ENCODE measurements at regions not wholly inside any gene's neighbourhood (a gene's known extent, or its start where the extent isn't known, plus 50 kb on each side); places are given as distances from the start of the nearest gene placed in this dataset.
A peak's percentile ranks its signal among the peaks of the same experiment; 100 is the strongest.

DNA sequence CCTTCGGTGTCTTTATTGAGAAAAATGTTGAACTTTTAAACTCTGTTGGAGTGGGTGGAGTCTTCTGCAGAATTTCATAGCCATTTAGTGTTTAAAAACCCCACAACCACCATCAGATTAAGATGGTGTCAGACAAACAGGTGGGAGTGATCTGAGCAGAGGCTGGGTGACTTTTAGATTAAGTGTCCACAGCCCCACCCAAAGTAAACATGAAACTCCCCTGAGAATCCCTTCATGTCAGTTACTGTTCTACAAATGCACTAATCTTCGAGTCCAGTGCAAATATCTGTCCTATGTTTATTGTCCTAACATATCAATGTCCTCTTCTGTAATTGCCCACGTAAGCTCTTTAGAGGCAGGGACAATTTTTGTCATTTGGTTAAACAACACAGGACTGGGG, 175.6 kb upstream of the RBPJ start:
- H3K36me3 ChIP-seq: no peaks in the 10 kb centered on the region
- no peak for DNase-seq (ENCODE audit: low spot score in 2 of 2)
- H3K4me1 ChIP-seq: peaks cover 0 to 27% (median 2%) of the 10 kb centered on the region in 4 donors
- TF ChIP-seq EP300 (IDR thresholded peaks at IDR 0.05) (no peak), POLR2A (IDR thresholded peaks at IDR 0.05) (no peak)
- TF ChIP-seq, protein P1, sequence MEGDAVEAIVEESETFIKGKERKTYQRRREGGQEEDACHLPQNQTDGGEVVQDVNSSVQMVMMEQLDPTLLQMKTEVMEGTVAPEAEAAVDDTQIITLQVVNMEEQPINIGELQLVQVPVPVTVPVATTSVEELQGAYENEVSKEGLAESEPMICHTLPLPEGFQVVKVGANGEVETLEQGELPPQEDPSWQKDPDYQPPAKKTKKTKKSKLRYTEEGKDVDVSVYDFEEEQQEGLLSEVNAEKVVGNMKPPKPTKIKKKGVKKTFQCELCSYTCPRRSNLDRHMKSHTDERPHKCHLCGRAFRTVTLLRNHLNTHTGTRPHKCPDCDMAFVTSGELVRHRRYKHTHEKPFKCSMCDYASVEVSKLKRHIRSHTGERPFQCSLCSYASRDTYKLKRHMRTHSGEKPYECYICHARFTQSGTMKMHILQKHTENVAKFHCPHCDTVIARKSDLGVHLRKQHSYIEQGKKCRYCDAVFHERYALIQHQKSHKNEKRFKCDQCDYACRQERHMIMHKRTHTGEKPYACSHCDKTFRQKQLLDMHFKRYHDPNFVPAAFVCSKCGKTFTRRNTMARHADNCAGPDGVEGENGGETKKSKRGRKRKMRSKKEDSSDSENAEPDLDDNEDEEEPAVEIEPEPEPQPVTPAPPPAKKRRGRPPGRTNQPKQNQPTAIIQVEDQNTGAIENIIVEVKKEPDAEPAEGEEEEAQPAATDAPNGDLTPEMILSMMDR (IDR thresholded peaks at IDR 0.05): no peak
- H3K27ac ChIP-seq: no peak overlapping the region
- no peaks in the 10 kb centered on the region for H3K9me3 ChIP-seq
- H3K4me3 ChIP-seq: no peak overlapping the region
- H3K27me3 ChIP-seq: no peaks in the 10 kb centered on the region
- WGBS, 2 donors: 36 to 46% methylated on average over 3 of the region's 3 CpGs

DNA sequence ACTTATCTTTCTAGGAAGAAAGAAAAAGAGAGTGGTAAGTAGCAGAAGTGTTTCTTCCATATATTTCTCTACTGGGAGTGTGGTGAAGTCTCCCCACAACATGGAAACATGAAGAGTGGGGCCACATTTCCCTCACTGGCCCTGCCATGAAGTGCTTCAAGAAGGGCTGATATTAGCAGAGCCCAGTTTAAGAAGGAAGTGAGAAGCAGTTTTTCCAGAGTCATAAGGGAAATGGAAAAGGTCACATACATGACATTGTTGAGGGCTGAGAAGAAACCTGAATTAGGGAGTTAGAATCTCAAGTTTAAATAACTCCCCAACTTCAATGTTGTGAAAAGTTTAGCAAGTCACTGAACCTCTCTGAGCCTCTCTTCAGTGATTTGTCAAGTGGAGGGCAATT, 171.9 kb upstream of the RBPJ start:
- H3K4me1 ChIP-seq: peaks cover 0 to 11% (median 0%) of the 10 kb centered on the region in 4 donors
- no peak overlapping the region for H3K27ac ChIP-seq
- no peaks in the 10 kb centered on the region for H3K9me3 ChIP-seq
- no peaks in the 10 kb centered on the region for H3K36me3 ChIP-seq
- TF ChIP-seq POLR2A (IDR thresholded peaks at IDR 0.05) (no peak), EP300 (IDR thresholded peaks at IDR 0.05) (no peak)
- TF ChIP-seq, protein P1 (IDR thresholded peaks at IDR 0.05): no peak
- no peaks in the 10 kb centered on the region for H3K27me3 ChIP-seq
- no peak overlapping the region for H3K4me3 ChIP-seq
- DNase-seq (ENCODE audit: low spot score in 2 of 2): no peak

DNA sequence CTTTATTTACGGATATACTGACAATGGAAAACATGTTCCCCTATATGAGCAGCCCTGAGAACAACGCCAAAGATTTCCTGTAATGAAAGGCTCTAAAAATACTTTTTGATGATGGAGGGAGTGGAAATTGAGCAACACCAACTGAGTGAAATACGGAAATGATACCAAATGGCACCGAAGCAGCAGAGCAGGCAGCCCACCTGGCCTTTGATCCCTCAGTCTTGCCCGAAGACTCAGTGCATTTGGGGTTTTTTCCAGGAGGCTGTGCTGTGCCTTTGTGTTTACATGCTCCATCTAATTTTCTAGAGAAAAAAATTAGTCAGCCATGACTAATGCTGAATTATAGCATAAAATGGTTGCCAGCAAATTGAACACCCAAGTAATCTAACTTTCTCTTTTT, 169.9 kb upstream of the RBPJ start:
- H3K9me3 ChIP-seq: no peaks in the 10 kb centered on the region
- no peaks in the 10 kb centered on the region for H3K36me3 ChIP-seq
- H3K4me3 ChIP-seq: no peak overlapping the region
- H3K27me3 ChIP-seq: no peaks in the 10 kb centered on the region
- peak overlapping the region in 2 of 4 donors; percentile 46 to 55 for H3K27ac ChIP-seq
- TF ChIP-seq EP300 (IDR thresholded peaks at IDR 0.05): peak; percentile 19 to 79
- TF ChIP-seq, protein P1 (IDR thresholded peaks at IDR 0.05): no peak
- DNase-seq (ENCODE audit: low spot score in 2 of 2): peak in 1 of 2 donors; percentile 24
- WGBS, 2 donors: 77 to 89% methylated on average over 5 of the region's 5 CpGs
- no peaks in the 10 kb centered on the region for H3K4me1 ChIP-seq

DNA sequence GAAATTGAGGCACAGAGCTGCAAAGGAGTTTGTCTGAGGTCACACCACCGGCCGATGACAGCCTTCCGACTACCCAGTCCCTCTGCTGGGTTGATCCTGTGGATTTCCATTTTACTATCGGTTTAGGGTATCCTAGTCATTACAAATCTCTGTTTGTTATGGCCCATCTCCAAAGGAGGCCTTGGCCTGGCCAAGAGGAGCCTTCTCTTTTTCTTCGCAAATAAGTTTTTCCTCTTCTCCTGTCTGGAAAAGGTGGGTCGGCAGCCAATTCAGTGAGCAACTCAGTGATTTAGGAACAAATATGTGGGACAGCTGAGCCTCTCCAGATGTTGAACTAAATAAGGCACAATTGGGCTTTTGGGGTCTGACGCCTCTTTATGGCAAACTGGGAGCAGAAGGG, 169.2 kb upstream of the RBPJ start:
- 64 to 80% methylated on average over 7 of the region's 7 CpGs for WGBS, 2 donors
- Histone ChIP-seq H3K36me3 (no peaks in the 10 kb centered on the region), H3K27ac (peak overlapping the region in 2 of 4 donors; percentile 38 to 55), H3K9me3 (no peaks in the 10 kb centered on the region), H3K4me1 (no peaks in the 10 kb centered on the region), H3K4me3 (no peak overlapping the region), H3K27me3 (no peaks in the 10 kb centered on the region)
- DNase-seq (ENCODE audit: low spot score in 2 of 2): no peak
- TF ChIP-seq EP300 (IDR thresholded peaks at IDR 0.05) (no peak), POLR2A (IDR thresholded peaks at IDR 0.05) (no peak)
- TF ChIP-seq, protein P1 (IDR thresholded peaks at IDR 0.05): no peak

DNA sequence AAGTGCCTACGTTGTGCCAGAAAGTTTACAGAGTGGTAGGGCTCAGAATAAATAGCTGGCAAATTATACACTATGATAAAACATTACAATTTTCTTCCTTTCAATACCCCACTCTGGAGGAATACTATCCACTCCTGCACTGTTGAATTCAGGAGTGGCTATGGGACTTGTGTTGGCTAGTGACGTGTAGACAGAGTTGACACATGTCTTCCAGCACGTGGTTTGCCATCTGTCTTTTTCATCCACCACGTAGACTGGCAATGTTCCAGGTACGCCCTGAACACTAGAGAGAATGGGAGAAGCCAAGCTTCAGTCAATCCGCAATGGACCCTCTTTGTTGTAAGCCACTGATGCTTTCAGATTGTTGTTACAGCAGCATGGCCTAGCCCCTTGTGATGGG, 168.8 kb upstream of the RBPJ start:
- TF ChIP-seq EP300 (IDR thresholded peaks at IDR 0.05) (no peak), POLR2A (IDR thresholded peaks at IDR 0.05) (no peak)
- TF ChIP-seq, protein P1 (IDR thresholded peaks at IDR 0.05): no peak
- H3K27ac ChIP-seq: peak overlapping the region in 2 of 4 donors; percentile 38 to 55
- H3K4me3 ChIP-seq: no peak overlapping the region
- no peaks in the 10 kb centered on the region for H3K36me3 ChIP-seq
- no peaks in the 10 kb centered on the region for H3K9me3 ChIP-seq
- 65 to 67% methylated on average over 6 of the region's 6 CpGs for WGBS, 2 donors
- DNase-seq (ENCODE audit: low spot score in 2 of 2): no peak
- no peaks in the 10 kb centered on the region for H3K4me1 ChIP-seq
- H3K27me3 ChIP-seq: no peaks in the 10 kb centered on the region

Data from tibial nerve (tissue), 4 donors.